ENCODE measurements at regions not wholly inside any gene's neighbourhood (a gene's known extent, or its start where the extent isn't known, plus 50 kb on each side); places are given as distances from the start of the nearest gene placed in this dataset.

GRCh38 chr16:79309606-79310005 is 290.9 kb downstream of the MAF start:
- no peak overlapping the region for H3K18ac ChIP-seq (ENCODE audit: low read depth, low read length)
- intact Hi-C loops (cut with micrococcal nuclease) = no loop called here
- ATAC-seq (ENCODE audit: low read depth) = no peak

More at GRCh38 chr16:79309606-79310005, 290.9 kb downstream of the MAF start:
- Histone ChIP-seq H3K4me3 (ENCODE audit: insufficient read depth, low read depth, low read length) (no peak overlapping the region), H4K8ac (ENCODE audit: low read depth in 2 of 2, low read length in 2 of 2) (no peak overlapping the region), H4K5ac (ENCODE audit: low read depth, low read length) (no peak overlapping the region), H4K20me1 (ENCODE audit: insufficient read depth, low read length) (no peaks in the 10 kb centered on the region), H3K23ac (ENCODE audit: low read depth, low read length) (no peak overlapping the region), H3K9me1 (ENCODE audit: insufficient read depth, low read length) (no peaks in the 10 kb centered on the region), H3K79me1 (ENCODE audit: low read depth in 1 of 2, low read length in 2 of 2) (no peaks in the 10 kb centered on the region), H3K9me3 (ENCODE audit: control insufficient read depth, insufficient read depth, low read length) (peaks cover 49% of the 10 kb centered on the region), H3K4me2 (ENCODE audit: low read depth, low read length) (no peak overlapping the region), H3K36me3 (ENCODE audit: control insufficient read depth, insufficient read depth, low read length) (no peaks in the 10 kb centered on the region), H3K14ac (replicated peaks; ENCODE audit: low read depth, low read length) (no peak overlapping the region), H3K27me3 (ENCODE audit: control insufficient read depth, insufficient read depth, low read length) (no peaks in the 10 kb centered on the region), H2AFZ (replicated peaks; ENCODE audit: low read length, poor library complexity) (no peak overlapping the region), H3K4ac (ENCODE audit: low read depth, low read length) (no peak overlapping the region), H3K4me1 (ENCODE audit: control insufficient read depth, insufficient read depth, low read length) (no peaks in the 10 kb centered on the region), H3K27ac (ENCODE audit: insufficient read depth, low read length) (no peak overlapping the region), H2BK120ac (ENCODE audit: low read depth, low read length) (no peak overlapping the region), H2BK20ac (ENCODE audit: low read depth, low read length) (no peak overlapping the region), H2AK9ac (replicated peaks; ENCODE audit: low read depth, low read length, poor library complexity) (no peak overlapping the region), H2AK5ac (ENCODE audit: low read depth, low read length) (no peak overlapping the region), H4K91ac (ENCODE audit: insufficient read depth, low read depth, low read length) (no peak overlapping the region), H2BK5ac (ENCODE audit: low read depth, low read length, poor library complexity, severe bottlenecking) (no peak overlapping the region), H3K9ac (ENCODE audit: low read depth, low read length) (no peak overlapping the region), H3K56ac (ENCODE audit: extremely low read depth, insufficient read depth, low read length) (no peak overlapping the region), H2BK15ac (ENCODE audit: low read depth, low read length) (no peak overlapping the region)
- dilution Hi-C loops (cut with HindIII; ENCODE audit: low sequenced_read_pairs, unreplicated experiment) = no loop called here
- in situ Hi-C loops (cut with MboI; ENCODE audit: low sequenced_read_pairs) = no loop called here
- ChIA-PET POLR2A (ENCODE audit: unreplicated experiment) (no interaction called here), CTCF (no interaction called here)
- TF ChIP-seq USF2 (IDR thresholded peaks at IDR 0.05; ENCODE audit: low read depth, low read length) = no peak
- TF ChIP-seq SMC3 (IDR thresholded peaks at IDR 0.05; ENCODE audit: low read depth, low read length) = no peak
- TF ChIP-seq RCOR1 (IDR thresholded peaks at IDR 0.05; ENCODE audit: insufficient replicate concordance, low read length) = no peak
- no peak for TF ChIP-seq CHD1 (IDR thresholded peaks at IDR 0.05; ENCODE audit: low read depth, low read length)
- TF ChIP-seq MAFK (IDR thresholded peaks at IDR 0.05; ENCODE audit: low read depth, low read length) = no peak
- no peak for TF ChIP-seq NFE2L2 (IDR thresholded peaks at IDR 0.05; ENCODE audit: low read depth, low read length)
- TF ChIP-seq RFX5 (IDR thresholded peaks at IDR 0.05; ENCODE audit: low read depth, low read length) = no peak
- no peak for TF ChIP-seq MXI1 (IDR thresholded peaks at IDR 0.05; ENCODE audit: borderline replicate concordance, low read depth, low read length)
- TF ChIP-seq CTCF (conservative IDR thresholded peaks at IDR 0.05; ENCODE audit: low read depth, low read length) = no peak
- no peak for TF ChIP-seq ELK1 (IDR thresholded peaks at IDR 0.05; ENCODE audit: borderline replicate concordance, low read depth, low read length)
- TF ChIP-seq BHLHE40 (IDR thresholded peaks at IDR 0.05; ENCODE audit: low read depth, low read length) = no peak
- no peak for TF ChIP-seq MAZ (IDR thresholded peaks at IDR 0.05; ENCODE audit: borderline replicate concordance, low read depth, low read length)
- no peak for TF ChIP-seq FOS (IDR thresholded peaks at IDR 0.05; ENCODE audit: low read depth, low read length)
- TF ChIP-seq CEBPB (IDR thresholded peaks at IDR 0.05; ENCODE audit: low read depth, low read length) = no peak
- TF ChIP-seq POLR2A (IDR thresholded peaks at IDR 0.05; ENCODE audit: low read depth, low read length) = no peak
- no peak for DNase-seq
- 7% methylated on average over 2 of the region's 6 CpGs; no CpG with 5 or more reads in 1 of the 2 experiments for WGBS, 2 experiments (ENCODE audit: extremely low coverage in 2 of 2, insufficient read length in 1 of 2)
- no TSS peak for BruUV-seq (replicated peaks)
